HepG2 (cell line): ENCODE measurements at regions not wholly inside any gene's neighbourhood (a gene's known extent, or its start where the extent isn't known, plus 50 kb on each side); places are given as distances from the start of the nearest gene placed in this dataset.

ENCODE experiments used
- ATAC-seq: fragments of 200-7000 bp; cut with Tn5 transposase; 3 replicates; pipeline ENCODE4 v1.9.1; 2020; ENCODE audit warnings: mild to moderate bottlenecking, moderate library complexity
- BruUV-seq: library from RNA; stranded (reverse); fragments of 400-500 nt; replicated peaks from 2 replicates; lab custom pipeline; 2021; lab: Mats Ljungman, UMichigan
- CTCF ChIA-PET: fragments of 300-600 bp; formaldehyde crosslinking; extraction: SDS; loops from one replicate; lab custom pipeline; 2021; ENCODE audit warnings: low total read pairs, inconsistent platforms, low intra/inter-chr PET ratio; lab: Yijun Ruan, JAX
- POLR2A ChIA-PET: fragments of 350-600 bp; sonication (Branson Sonifier 250); formaldehyde crosslinking; loops from one replicate; lab custom pipeline; 2020; ENCODE audit warnings: antibody characterized with exemption, inconsistent platforms; lab: Yijun Ruan, JAX
- DNase-seq: peaks from one replicate; pipeline ENCODE4 v3.0.0-alpha.2; 2015; ENCODE audit warnings: low spot score
- FAIRE-seq: peaks from 3 replicates; lab custom pipeline; 2011; peaks lifted over from hg19 to GRCh38; lab: Jason Lieb, UNC
- H2AFZ ChIP-seq: one replicate; pipeline ENCODE4 v1.6.1; 2011; ENCODE audit warnings: low read length, inconsistent platforms
- H3K27ac ChIP-seq: fragments of 300-600 bp; 3 replicates; pipeline ENCODE4 v1.8.0; 2011; ENCODE audit warnings: mixed run types, mild to moderate bottlenecking, mixed read lengths, low read length, inconsistent platforms; ENCODE audit not compliant: insufficient read depth; ENCODE audit errors: extremely low read length
- H3K27me3 ChIP-seq, 2 experiments: fragments of 200-600 bp in 1 of 2; 2 replicates in 1 of 2; 3 replicates in 1 of 2; pipeline versions ENCODE4 v1.6.0 to v1.8.0; 2011; ENCODE audit warnings: low read length in 2 of 2, mild to moderate bottlenecking in 2 of 2, moderate library complexity in 2 of 2, inconsistent platforms in 1 of 2; ENCODE audit not compliant: insufficient read depth in 2 of 2, control insufficient read depth in 1 of 2
- H3K36me3 ChIP-seq, 2 experiments: fragments of 200-600 bp in 1 of 2; replicated peaks in 1 of 2; 2 replicates in 1 of 2; 3 replicates in 1 of 2; pipeline versions ENCODE4 v1.5.1 to v1.8.0; 2011; ENCODE audit warnings: low read length in 2 of 2, inconsistent platforms in 1 of 2; ENCODE audit not compliant: insufficient read depth in 2 of 2, control insufficient read depth in 1 of 2
- H3K4me1 ChIP-seq: 2 replicates; pipeline ENCODE4 v1.5.1; 2012; ENCODE audit warnings: low read length, inconsistent platforms; ENCODE audit not compliant: insufficient read depth
- H3K4me2 ChIP-seq: 2 replicates; pipeline ENCODE4 v1.6.0; 2011; ENCODE audit warnings: low read depth, low read length, inconsistent platforms
- H3K4me3 ChIP-seq, 3 experiments: fragments of 200-600 bp in 1 of 3; sonication (generic), shearing (Covaris generic) in 1 of 3; replicated peaks in 1 of 3; 2 replicates each; pipeline ENCODE4 v1.5.1; 2011 to 2016; ENCODE audit warnings: low read length in 3 of 3, inconsistent platforms in 2 of 3, low read depth in 2 of 3, mild to moderate bottlenecking in 2 of 3, control low read depth in 1 of 3, mixed read lengths in 1 of 3; ENCODE audit not compliant: insufficient read depth in 1 of 3
- H3K79me2 ChIP-seq: one replicate; pipeline ENCODE4 v1.6.1; 2011; ENCODE audit warnings: low read length, inconsistent platforms; ENCODE audit not compliant: insufficient read depth
- H3K9ac ChIP-seq: 2 replicates; pipeline ENCODE4 v1.6.0; 2011; ENCODE audit warnings: mild to moderate bottlenecking, low read depth, low read length, inconsistent platforms; ENCODE audit not compliant: insufficient read depth
- H3K9me3 ChIP-seq: 2 replicates; pipeline ENCODE4 v1.5.1; 2012; ENCODE audit warnings: mild to moderate bottlenecking, low read length
- H4K20me1 ChIP-seq: 2 replicates; pipeline ENCODE4 v1.6.0; 2011; ENCODE audit warnings: inconsistent platforms, mild to moderate bottlenecking, low read length, moderate library complexity; ENCODE audit not compliant: insufficient read depth
- AKAP8 ChIP-seq: sonication (generic); formaldehyde crosslinking; IDR thresholded peaks from 2 replicates; pipeline ENCODE4 v1.5.1; 2020; ENCODE audit warnings: mild to moderate bottlenecking, missing genetic modification reagents
- ARHGAP35 ChIP-seq: sonication (generic); formaldehyde crosslinking; IDR thresholded peaks from 2 replicates; pipeline ENCODE4 v1.9.0; 2022; ENCODE audit warnings: mild to moderate bottlenecking, inconsistent platforms, moderate library complexity, missing genetic modification reagents, borderline replicate concordance
- KLF16 ChIP-seq, 2 experiments: sonication (generic) in 1 of 2; formaldehyde crosslinking in 1 of 2; IDR thresholded peaks; 2 replicates each; pipeline versions ENCODE4 v1.6.1 to v1.8.0; 2016 to 2023; ENCODE audit warnings: missing genetic modification reagents in 2 of 2, missing compliant biosample characterization in 1 of 2
- MED1 ChIP-seq: sonication (generic); formaldehyde crosslinking; IDR thresholded peaks from 2 replicates; pipeline ENCODE4 v1.4.0; 2020; ENCODE audit warnings: missing genetic modification reagents
- REPIN1 ChIP-seq: sonication (generic); formaldehyde crosslinking; IDR thresholded peaks from 2 replicates; pipeline ENCODE4 v1.8.0; 2022; ENCODE audit warnings: missing genetic modification reagents, low read depth, mild to moderate bottlenecking, borderline replicate concordance
- SNAPC2 ChIP-seq: sonication (generic); formaldehyde crosslinking; IDR thresholded peaks from 2 replicates; pipeline ENCODE4 v1.8.1; 2022; ENCODE audit warnings: mild to moderate bottlenecking, missing genetic modification reagents
- TAF1 ChIP-seq: sonication (generic); formaldehyde crosslinking; IDR thresholded peaks from 2 replicates; pipeline ENCODE4 v1.4.0; 2020; ENCODE audit warnings: missing genetic modification reagents
- ZMYM2 ChIP-seq: sonication (generic); formaldehyde crosslinking; IDR thresholded peaks from 2 replicates; pipeline ENCODE4 v1.8.0; 2022; ENCODE audit warnings: mild to moderate bottlenecking, missing genetic modification reagents
- WGBS: methylation state at CpG from one replicate; pipeline ENCODE4 v1.1.6; 2017; ENCODE audit warnings: low lambda C conversion rate; 5-methylcytosine and 5-hydroxymethylcytosine counted together
- in situ Hi-C: cut with HindIII; loops from 2 replicates; pipeline ENCODE4 v1.10.0; 2017; ENCODE audit warnings: low pct_unique_long_range_greater_than_20kb; ENCODE audit not compliant: extremely low pct_ligation_motif_present
- intact Hi-C: fragments of 100-400 bp; cut with micrococcal nuclease; formaldehyde crosslinking; loops from one replicate; pipeline ENCODE4 v1.10.0; 2022; ENCODE audit not compliant: unreplicated experiment
- TF ChIP-seq, protein P1 (sequence below): sonication (generic); formaldehyde crosslinking; IDR thresholded peaks from 2 replicates; pipeline ENCODE4 v1.4.0; 2020; ENCODE audit warnings: missing genetic modification reagents

DNA sequence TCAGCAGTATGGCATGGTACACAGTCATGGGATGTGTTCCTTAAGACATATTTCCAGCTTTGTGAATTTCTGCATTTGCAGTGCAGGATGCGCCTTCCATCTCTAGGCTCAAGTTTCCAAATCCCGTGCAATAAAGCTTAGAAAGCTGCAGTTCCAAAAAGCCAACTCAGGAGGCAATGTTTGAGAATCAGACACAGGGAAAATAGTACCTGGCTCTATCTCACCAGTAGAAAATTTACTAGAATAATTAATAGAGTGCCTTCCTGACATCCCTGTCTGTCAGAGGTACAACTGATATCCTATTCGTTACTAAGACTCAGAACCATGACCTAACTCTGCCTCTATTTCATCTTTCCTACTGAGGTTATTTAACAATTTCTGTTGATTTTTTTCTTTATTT is 1333.0 kb downstream of the PCDH19 start:
- POLR2A ChIA-PET = no interaction called here
- FAIRE-seq (no peak), DNase-seq (no peak), ATAC-seq (no peak)
- Histone ChIP-seq H3K9me3 (no peaks in the 10 kb centered on the region), H3K4me2 (no peak overlapping the region), H3K27ac (no peak overlapping the region), H3K27me3 (no peaks in the 10 kb centered on the region), H3K4me1 (no peaks in the 10 kb centered on the region), H4K20me1 (no peaks in the 10 kb centered on the region), H2AFZ (no peak overlapping the region), H3K9ac (no peak overlapping the region), H3K4me3 (no peak overlapping the region), H3K79me2 (no peaks in the 10 kb centered on the region), H3K36me3 (no peaks in the 10 kb centered on the region)
- CTCF ChIA-PET = no interaction called here
- intact Hi-C loops (no loop called here), in situ Hi-C loops (no loop called here)
- no TSS peak for BruUV-seq
- TF ChIP-seq MED1 (CRISPR knock-in tag) (no peak), TAF1 (CRISPR knock-in tag) (no peak)
- WGBS = 36% methylated on average over 3 of the region's 3 CpGs

DNA sequence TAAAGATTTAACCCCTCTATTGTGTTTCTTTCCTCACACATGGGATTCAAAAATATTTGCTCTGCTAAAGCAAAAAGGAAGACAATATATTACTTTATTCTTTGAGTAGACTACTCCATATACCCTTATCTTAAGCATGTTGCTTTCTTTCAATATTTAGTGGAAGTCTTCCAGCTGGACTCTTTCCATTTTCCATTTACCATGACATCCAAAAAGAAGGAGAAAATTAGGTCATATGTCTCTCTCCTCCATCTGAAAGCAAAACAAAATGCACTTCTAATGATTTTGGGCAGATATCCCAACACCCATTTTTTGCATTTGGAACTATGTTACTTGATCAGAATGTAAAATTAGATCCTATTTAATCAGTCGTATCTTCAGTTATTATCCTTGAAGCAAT is 1336.5 kb downstream of the PCDH19 start:
- FAIRE-seq = no peak

More for the DNA sequence above, 1336.5 kb downstream of the PCDH19 start:
- no TSS peak for BruUV-seq
- ChIA-PET CTCF (no interaction called here), POLR2A (no interaction called here)
- no peaks in the 10 kb centered on the region for H3K27me3 ChIP-seq
- H3K27ac ChIP-seq = no peak overlapping the region
- intact Hi-C loops (no loop called here), in situ Hi-C loops (no loop called here)
- no peak overlapping the region for H2AFZ ChIP-seq
- TF ChIP-seq ARHGAP35 (no peak), SNAPC2 (CRISPR knock-in tag) (no peak), KLF16 (CRISPR knock-in tag; IDR thresholded peaks at IDR 0.05) (no peak), AKAP8 (no peak), REPIN1 (no peak), ZMYM2 (CRISPR knock-in tag) (no peak)
- TF ChIP-seq, protein P1, sequence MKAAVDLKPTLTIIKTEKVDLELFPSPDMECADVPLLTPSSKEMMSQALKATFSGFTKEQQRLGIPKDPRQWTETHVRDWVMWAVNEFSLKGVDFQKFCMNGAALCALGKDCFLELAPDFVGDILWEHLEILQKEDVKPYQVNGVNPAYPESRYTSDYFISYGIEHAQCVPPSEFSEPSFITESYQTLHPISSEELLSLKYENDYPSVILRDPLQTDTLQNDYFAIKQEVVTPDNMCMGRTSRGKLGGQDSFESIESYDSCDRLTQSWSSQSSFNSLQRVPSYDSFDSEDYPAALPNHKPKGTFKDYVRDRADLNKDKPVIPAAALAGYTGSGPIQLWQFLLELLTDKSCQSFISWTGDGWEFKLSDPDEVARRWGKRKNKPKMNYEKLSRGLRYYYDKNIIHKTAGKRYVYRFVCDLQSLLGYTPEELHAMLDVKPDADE = no peak
- no peaks in the 10 kb centered on the region for H3K9me3 ChIP-seq
- H3K4me1 ChIP-seq = no peaks in the 10 kb centered on the region
- H3K79me2 ChIP-seq = no peaks in the 10 kb centered on the region
- no peak overlapping the region for H3K4me3 ChIP-seq
- no peak for DNase-seq
- no peaks in the 10 kb centered on the region for H3K36me3 ChIP-seq
- ATAC-seq = no peak
- H4K20me1 ChIP-seq = no peaks in the 10 kb centered on the region
- 0% methylated on average over 1 of the region's 1 CpG for WGBS
- no peak overlapping the region for H3K4me2 ChIP-seq
- H3K9ac ChIP-seq = no peak overlapping the region
